T-cell (primary cell): ENCODE measurements at regions not wholly inside any gene's neighbourhood (a gene's known extent, or its start where the extent isn't known, plus 50 kb on each side); places are given as distances from the start of the nearest gene placed in this dataset.

Experiments
- ATAC-seq, 4 experiments: fragments of 200-7000 bp in 3 of 4; fragments of 150-1000 bp in 1 of 4; cut with Tn5 transposase; replicated peaks in 1 of 4; 1 replicate in 3 of 4; 2 replicates in 1 of 4; pipeline ENCODE4 v1.10.0; 2021; ENCODE audit warnings: moderate library complexity in 3 of 4, mild to moderate bottlenecking in 2 of 4, moderate number of reproducible peaks in 1 of 4
- CTCF ChIA-PET, 2 donors: fragments of 300-600 bp; sonication (Branson Sonifier 250); formaldehyde crosslinking; loops; one replicate each; lab custom pipeline; 2022; ENCODE audit warnings: antibody characterized with exemption in 2 of 2; lab: Charles Lee
- POLR2A ChIA-PET, 2 donors: fragments of 300-600 bp; sonication (Branson Sonifier 250); formaldehyde crosslinking; loops; one replicate each; lab custom pipeline; 2022; ENCODE audit warnings: antibody characterized with exemption in 2 of 2; lab: Charles Lee
- DNase-seq, 35 experiments: peaks; one replicate each; pipeline versions ENCODE4 v3.0.0 to v3.0.0-alpha.2; 2013 to 2023
- H3K27ac ChIP-seq: one replicate; pipeline ENCODE4 v1.5.1; 2013; ENCODE audit warnings: low read length
- H3K27me3 ChIP-seq, 2 experiments: replicated peaks in 1 of 2; 1 replicate in 1 of 2; 2 replicates in 1 of 2; pipeline versions ENCODE4 v1.6.1 to v1.7.0; 2013; ENCODE audit warnings: low read length in 1 of 2, mixed read lengths in 1 of 2; ENCODE audit not compliant: control insufficient read depth in 2 of 2, insufficient read depth in 2 of 2; ENCODE audit errors: extremely low read depth in 1 of 2
- H3K36me3 ChIP-seq, 2 donors: 1 replicate in 1 of 2; 2 replicates in 1 of 2; pipeline versions ENCODE4 v1.6.1 to v1.7.0; 2013; ENCODE audit warnings: low read length in 1 of 2; ENCODE audit not compliant: control insufficient read depth in 2 of 2, insufficient read depth in 1 of 2; ENCODE audit errors: extremely low read depth in 1 of 2
- H3K4me1 ChIP-seq, 2 experiments: 1 replicate in 1 of 2; 2 replicates in 1 of 2; pipeline versions ENCODE4 v1.6.1 to v1.7.0; 2013; ENCODE audit warnings: low read length in 2 of 2, mixed read lengths in 1 of 2; ENCODE audit not compliant: insufficient read depth in 2 of 2, control insufficient read depth in 1 of 2; ENCODE audit errors: extremely low read depth in 1 of 2
- H3K4me3 ChIP-seq, 2 donors: 1 replicate in 1 of 2; 2 replicates in 1 of 2; pipeline versions ENCODE4 v1.5.1 to v1.7.0; 2013; ENCODE audit warnings: mild to moderate bottlenecking in 2 of 2, low read length in 1 of 2, moderate library complexity in 1 of 2; ENCODE audit not compliant: control insufficient read depth in 1 of 2; ENCODE audit errors: extremely low read depth in 1 of 2
- H3K9me3 ChIP-seq: 2 replicates; pipeline ENCODE4 v1.7.0; 2013
- H3K27ac Mint-ChIP-seq, 2 donors: one replicate each; pipeline ENCODE4 v1.8.0; 2020 to 2021; ENCODE audit warnings: mild to moderate bottlenecking in 2 of 2, mixed read lengths in 2 of 2
- H3K27me3 Mint-ChIP-seq, 2 donors: one replicate each; pipeline ENCODE4 v1.8.0; 2021 to 2022; ENCODE audit warnings: mixed read lengths in 2 of 2
- H3K36me3 Mint-ChIP-seq: one replicate; pipeline ENCODE4 v1.8.0; 2021; ENCODE audit warnings: mixed read lengths
- H3K4me1 Mint-ChIP-seq, 3 donors: one replicate each; pipeline ENCODE4 v1.8.0; 2020 to 2022; ENCODE audit warnings: mixed read lengths in 3 of 3, mild to moderate bottlenecking in 1 of 3
- H3K4me3 Mint-ChIP-seq, 3 donors: one replicate each; pipeline ENCODE4 v1.8.0; 2020 to 2022; ENCODE audit warnings: mild to moderate bottlenecking in 3 of 3, mixed read lengths in 3 of 3, moderate library complexity in 3 of 3
- H3K9me3 Mint-ChIP-seq, 3 donors: one replicate each; pipeline ENCODE4 v1.8.0; 2020 to 2022; ENCODE audit warnings: mixed read lengths in 3 of 3
- WGBS: methylation state at CpG from one replicate; pipeline ENCODE4 v1.1.5; 2013; ENCODE audit warnings: missing lambda C conversion rate; ENCODE audit not compliant: insufficient coverage; 5-methylcytosine and 5-hydroxymethylcytosine counted together

- WGBS: 81% methylated on average over 5 of the region's 6 CpGs
- H3K36me3 Mint-ChIP-seq: no peaks in the 10 kb centered on the region
- CTCF ChIA-PET: no interaction called here
- no peak overlapping the region for H3K27ac Mint-ChIP-seq
- ATAC-seq (no peak), DNase-seq (no peak)
- peaks cover 2 to 13% of the 10 kb centered on the region in 2 donors for H3K27me3 Mint-ChIP-seq
- Histone ChIP-seq H3K27me3 (peaks cover 0 to 8% of the 10 kb centered on the region in 2 experiments), H3K4me1 (no peaks in the 10 kb centered on the region), H3K4me3 (no peak overlapping the region), H3K27ac (no peak overlapping the region), H3K36me3 (no peaks in the 10 kb centered on the region), H3K9me3 (no peaks in the 10 kb centered on the region)
- H3K4me1 Mint-ChIP-seq: no peaks in the 10 kb centered on the region
- H3K9me3 Mint-ChIP-seq: no peaks in the 10 kb centered on the region
- H3K4me3 Mint-ChIP-seq: no peak overlapping the region
- POLR2A ChIA-PET: no interaction called here
These were observed 382.0 kb upstream of the ADARB2 start for GRCh38 chr10:2119316-2119715.

GRCh38 chr10:2118201-2118600, 380.9 kb upstream of the ADARB2 start:
- Histone ChIP-seq H3K9me3 (no peaks in the 10 kb centered on the region), H3K4me3 (no peak overlapping the region), H3K36me3 (no peaks in the 10 kb centered on the region), H3K27ac (no peak overlapping the region), H3K27me3 (peaks cover 0 to 8% of the 10 kb centered on the region in 2 experiments), H3K4me1 (no peaks in the 10 kb centered on the region)
- WGBS: 100% methylated on average over 2 of the region's 3 CpGs
- Mint-ChIP-seq H3K27ac (no peak overlapping the region), H3K4me3 (no peak overlapping the region), H3K27me3 (peaks cover 2 to 13% of the 10 kb centered on the region in 2 donors), H3K36me3 (no peaks in the 10 kb centered on the region), H3K9me3 (no peaks in the 10 kb centered on the region), H3K4me1 (no peaks in the 10 kb centered on the region)
- no peak for ATAC-seq
- no peak for DNase-seq
- CTCF ChIA-PET: no interaction called here
- POLR2A ChIA-PET: no interaction called here

DNA sequence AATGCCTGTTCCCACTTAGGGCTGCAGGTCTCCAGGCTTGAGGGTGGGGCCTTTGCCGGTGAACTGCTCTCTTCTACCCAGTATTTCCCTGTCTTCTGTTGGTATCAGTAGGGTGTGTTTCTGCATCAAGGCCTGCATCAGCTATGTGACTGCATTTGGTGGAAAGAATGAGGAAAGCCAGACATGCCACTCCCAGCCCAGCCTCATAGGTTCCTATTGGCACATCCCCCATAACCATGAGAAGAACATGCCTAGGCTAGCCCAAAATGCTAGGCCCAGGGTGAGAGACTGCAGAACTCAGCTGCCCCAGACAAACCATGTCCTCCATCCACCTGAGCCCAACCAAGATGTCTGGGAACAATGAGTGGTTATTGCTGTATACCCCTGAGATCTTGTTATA, 380.3 kb upstream of the ADARB2 start:
- H3K4me3 ChIP-seq: no peak overlapping the region
- H3K27ac ChIP-seq: no peak overlapping the region
- H3K27me3 ChIP-seq: peaks cover 0 to 8% of the 10 kb centered on the region in 2 experiments
- Mint-ChIP-seq H3K27ac (no peak overlapping the region), H3K4me3 (no peak overlapping the region), H3K4me1 (no peaks in the 10 kb centered on the region), H3K9me3 (no peaks in the 10 kb centered on the region), H3K36me3 (no peaks in the 10 kb centered on the region), H3K27me3 (peaks cover 2 to 13% of the 10 kb centered on the region in 2 donors)
- ATAC-seq (no peak), DNase-seq (no peak)
- CTCF ChIA-PET: no interaction called here
- no CpG with 5 or more reads among the region's 1 CpG for WGBS
- H3K4me1 ChIP-seq: no peaks in the 10 kb centered on the region
- no peaks in the 10 kb centered on the region for H3K9me3 ChIP-seq
- H3K36me3 ChIP-seq: no peaks in the 10 kb centered on the region
- POLR2A ChIA-PET: no interaction called here

DNA sequence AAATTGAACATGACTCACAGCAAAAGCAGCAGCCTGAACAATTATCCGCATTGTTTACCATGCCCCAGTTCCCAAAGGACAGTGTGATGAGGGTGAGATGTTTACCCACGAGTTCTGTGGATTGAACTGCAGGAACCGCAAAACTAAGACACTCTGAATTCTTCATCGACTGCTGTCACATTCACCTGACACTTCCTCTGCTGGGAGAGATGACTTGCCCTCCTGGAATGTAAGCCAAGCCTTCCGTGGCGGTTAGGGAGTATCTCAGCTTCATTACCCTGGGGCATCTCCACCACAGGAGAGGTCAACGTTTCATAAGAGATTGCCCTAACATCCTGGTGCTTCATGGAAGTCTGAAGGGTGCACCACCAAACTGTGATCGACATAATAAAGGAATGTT, 374.6 kb upstream of the ADARB2 start:
- Histone ChIP-seq H3K27ac (no peak overlapping the region), H3K27me3 (peaks cover 0 to 2% of the 10 kb centered on the region in 2 experiments), H3K36me3 (no peaks in the 10 kb centered on the region), H3K9me3 (no peaks in the 10 kb centered on the region), H3K4me1 (no peaks in the 10 kb centered on the region), H3K4me3 (no peak overlapping the region)
- ChIA-PET POLR2A (no interaction called here), CTCF (no interaction called here)
- Mint-ChIP-seq H3K9me3 (no peaks in the 10 kb centered on the region), H3K27me3 (peaks cover 1 to 2% of the 10 kb centered on the region in 2 donors), H3K4me1 (no peaks in the 10 kb centered on the region), H3K4me3 (no peak overlapping the region), H3K27ac (no peak overlapping the region), H3K36me3 (no peaks in the 10 kb centered on the region)
- 87% methylated on average over 3 of the region's 8 CpGs for WGBS
- ATAC-seq: no peak
- DNase-seq: no peak

DNA sequence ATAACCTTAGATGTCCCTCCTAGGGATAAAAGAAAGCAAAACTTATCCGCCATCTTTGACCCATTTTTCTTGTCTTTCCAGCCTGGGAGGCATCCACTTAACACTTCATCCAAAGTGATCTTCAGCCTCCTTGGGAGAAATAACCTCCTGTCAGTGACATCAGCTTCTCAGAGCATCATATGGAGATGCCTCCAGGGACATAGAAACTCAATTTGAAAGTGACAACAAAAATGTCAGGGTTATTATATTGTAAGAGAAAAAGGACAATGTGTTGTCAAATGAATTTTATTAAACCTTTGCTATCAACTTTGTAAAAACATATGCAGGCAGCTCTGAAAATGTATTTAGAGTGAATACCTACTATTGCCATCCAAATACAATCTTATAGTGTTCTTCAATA, 371.2 kb upstream of the ADARB2 start:
- ATAC-seq (no peak), DNase-seq (no peak)
- no peak overlapping the region for H3K27ac Mint-ChIP-seq
- H3K27me3 Mint-ChIP-seq: peaks cover 0 to 1% of the 10 kb centered on the region in 2 donors
- H3K4me1 Mint-ChIP-seq: no peaks in the 10 kb centered on the region
- H3K4me3 Mint-ChIP-seq: no peak overlapping the region
- H3K36me3 Mint-ChIP-seq: no peaks in the 10 kb centered on the region
- Histone ChIP-seq H3K36me3 (no peaks in the 10 kb centered on the region), H3K4me1 (no peaks in the 10 kb centered on the region), H3K27me3 (no peaks in the 10 kb centered on the region), H3K27ac (no peak overlapping the region), H3K9me3 (no peaks in the 10 kb centered on the region), H3K4me3 (no peak overlapping the region)
- ChIA-PET CTCF (no interaction called here), POLR2A (no interaction called here)
- no CpG with 5 or more reads among the region's 1 CpG for WGBS
- peaks cover 0 to 5% (median 0%) of the 10 kb centered on the region in 3 donors for H3K9me3 Mint-ChIP-seq

DNA sequence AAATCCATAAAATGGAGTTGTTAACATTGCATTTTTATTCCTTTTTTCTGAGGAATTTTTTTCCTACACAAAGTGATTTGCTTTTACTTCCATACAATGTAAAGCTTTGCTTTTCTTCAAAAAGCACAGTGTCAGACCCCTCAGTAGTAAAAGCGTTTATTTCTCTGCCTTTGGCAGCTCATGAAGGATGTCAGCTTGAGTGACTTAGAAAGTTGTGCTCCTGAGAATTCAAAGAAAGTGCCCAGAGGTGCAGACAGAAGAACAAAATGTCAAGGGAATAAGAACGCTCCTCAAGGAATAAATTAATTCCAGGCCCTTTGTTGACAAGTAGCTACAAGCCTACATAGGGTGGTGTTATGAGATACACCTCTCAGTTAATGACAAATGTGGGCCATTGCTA, 369.3 kb upstream of the ADARB2 start:
- ChIA-PET POLR2A (no interaction called here), CTCF (no interaction called here)
- peaks cover 0 to 5% (median 0%) of the 10 kb centered on the region in 3 donors for H3K9me3 Mint-ChIP-seq
- no peaks in the 10 kb centered on the region for H3K9me3 ChIP-seq
- H3K4me3 ChIP-seq: no peak overlapping the region
- H3K4me3 Mint-ChIP-seq: no peak overlapping the region
- DNase-seq (no peak), ATAC-seq (no peak)
- H3K4me1 Mint-ChIP-seq: no peaks in the 10 kb centered on the region
- no peaks in the 10 kb centered on the region for H3K36me3 ChIP-seq
- H3K27ac ChIP-seq: no peak overlapping the region
- H3K27ac Mint-ChIP-seq: no peak overlapping the region
- H3K27me3 Mint-ChIP-seq: no peaks in the 10 kb centered on the region
- WGBS: 60% methylated on average over 1 of the region's 2 CpGs
- H3K36me3 Mint-ChIP-seq: no peaks in the 10 kb centered on the region
- no peaks in the 10 kb centered on the region for H3K27me3 ChIP-seq
- no peaks in the 10 kb centered on the region for H3K4me1 ChIP-seq

DNA sequence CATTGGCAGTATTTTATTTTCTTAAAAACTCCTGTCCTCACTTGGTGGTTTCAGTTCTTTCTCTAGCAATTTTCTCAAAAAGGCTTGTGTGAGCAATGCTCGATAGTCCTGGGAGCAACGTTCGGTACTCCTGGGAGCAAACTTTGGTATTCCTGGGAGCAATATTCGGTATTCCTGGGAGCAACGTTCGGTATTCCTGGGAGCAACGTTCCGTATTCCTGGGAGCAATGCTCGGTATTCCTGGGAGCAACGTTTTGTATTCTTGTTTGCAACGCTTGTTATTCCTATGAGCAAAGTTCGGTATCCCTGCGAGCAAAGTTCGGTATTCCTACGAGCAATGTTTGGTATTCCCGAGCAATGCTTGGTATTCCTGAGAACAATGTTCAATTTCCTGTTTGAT, 362.0 kb upstream of the ADARB2 start:
- H3K27me3 ChIP-seq: peaks cover 0 to 2% of the 10 kb centered on the region in 2 experiments
- H3K4me3 ChIP-seq: no peak overlapping the region
- no peaks in the 10 kb centered on the region for H3K4me1 ChIP-seq
- ChIA-PET CTCF (no interaction called here), POLR2A (interaction anchor here in 1 of 2 donors (0.6 kb wide), 1 partner anchor 14 kb away, joined by 3 read pairs; no protein-coding TSS in a partner anchor)
- no peaks in the 10 kb centered on the region for H3K9me3 ChIP-seq
- H3K4me1 Mint-ChIP-seq: no peaks in the 10 kb centered on the region
- DNase-seq (no peak), ATAC-seq (no peak)
- H3K36me3 ChIP-seq: no peaks in the 10 kb centered on the region
- WGBS: 84% methylated on average over 16 of the region's 16 CpGs
- H3K27ac Mint-ChIP-seq: no peak overlapping the region
- no peaks in the 10 kb centered on the region for H3K36me3 Mint-ChIP-seq
- no peak overlapping the region for H3K4me3 Mint-ChIP-seq
- no peaks in the 10 kb centered on the region for H3K27me3 Mint-ChIP-seq
- H3K9me3 Mint-ChIP-seq: peaks cover 0 to 4% (median 0%) of the 10 kb centered on the region in 3 donors
- no peak overlapping the region for H3K27ac ChIP-seq
